Hepatocyte (in vitro differentiated cells): ENCODE measurements at regions not wholly inside any gene's neighbourhood (a gene's known extent, or its start where the extent isn't known, plus 50 kb on each side); places are given as distances from the start of the nearest gene placed in this dataset.

Experiments
- CTCF ChIP-seq: fragments of 200-600 bp; sonication (generic); IDR thresholded peaks from 2 replicates; pipeline ENCODE4 v1.5.1; 2016; ENCODE audit warnings: antibody characterized with exemption, mild to moderate bottlenecking; ENCODE audit not compliant: poor library complexity
- EZH2 ChIP-seq: fragments of 200-600 bp; sonication (generic); IDR thresholded peaks from 2 replicates; pipeline ENCODE4 v1.6.1; 2016; ENCODE audit warnings: antibody characterized with exemption, mild to moderate bottlenecking, borderline replicate concordance

GRCh38 chrX:42442745-42443144, 335.2 kb downstream of the PPP1R2C start:
- TF ChIP-seq CTCF, result no peak
- no peak for TF ChIP-seq EZH2
